Kidney (tissue), 13 donors: ENCODE measurements at regions not wholly inside any gene's neighbourhood (a gene's known extent, or its start where the extent isn't known, plus 50 kb on each side); places are given as distances from the start of the nearest gene placed in this dataset.

ENCODE experiments used
- DNase-seq, 5 donors: peaks; one replicate each; pipeline ENCODE4 v3.0.0-alpha.2; 2013 to 2020
- FAIRE-seq: peaks from 2 replicates; lab custom pipeline; 2012; peaks lifted over from hg19 to GRCh38; lab: Jason Lieb, UNC
- H3K27ac ChIP-seq, 2 donors: one replicate each; pipeline ENCODE4 v1.7.0; 2013; ENCODE audit warnings: low read depth in 2 of 2, low read length in 2 of 2, inconsistent platforms in 1 of 2
- H3K27me3 ChIP-seq: one replicate; pipeline ENCODE4 v1.7.1; 2013; ENCODE audit warnings: low read length, inconsistent platforms; ENCODE audit not compliant: control insufficient read depth, insufficient read depth
- H3K36me3 ChIP-seq, 3 donors: one replicate each; pipeline versions ENCODE4 v1.7.0 to v1.7.1; 2013; ENCODE audit warnings: low read length in 3 of 3, control low read depth in 1 of 3, inconsistent platforms in 1 of 3; ENCODE audit not compliant: insufficient read depth in 3 of 3, control insufficient read depth in 2 of 3
- H3K4me1 ChIP-seq, 3 donors: one replicate each; pipeline versions ENCODE4 v1.7.0 to v1.7.1; 2013; ENCODE audit warnings: low read length in 3 of 3, inconsistent platforms in 1 of 3, low read depth in 1 of 3; ENCODE audit not compliant: control insufficient read depth in 2 of 3, insufficient read depth in 2 of 3
- H3K4me3 ChIP-seq, 3 donors: one replicate each; pipeline versions ENCODE4 v1.7.0 to v1.8.1; 2013; ENCODE audit warnings: low read length in 3 of 3, control low read depth in 1 of 3, inconsistent platforms in 1 of 3
- H3K9ac ChIP-seq, 3 donors: one replicate each; pipeline versions ENCODE4 v1.7.0 to v1.7.1; 2013; ENCODE audit warnings: low read length in 3 of 3, control low read depth in 1 of 3, inconsistent platforms in 1 of 3
- H3K9me3 ChIP-seq, 3 donors: one replicate each; pipeline versions ENCODE4 v1.7.0 to v1.7.1; 2013; ENCODE audit warnings: low read length in 3 of 3, control low read depth in 1 of 3, inconsistent platforms in 1 of 3; ENCODE audit not compliant: control insufficient read depth in 2 of 3, insufficient read depth in 1 of 3
- intact Hi-C: fragments of 100-400 bp; cut with DNase I; formaldehyde crosslinking; loops from one replicate; pipeline ENCODE4 v1.11.1; 2022
- TF ChIP-seq, protein P1 (sequence below): IDR thresholded peaks from 3 replicates; pipeline ENCODE4 v1.5.1; 2012; ENCODE audit warnings: mild to moderate bottlenecking, moderate library complexity, borderline replicate concordance; ENCODE audit not compliant: insufficient read depth; ENCODE audit errors: extremely low read depth
- donor health status: control.
- donor health status: control.
- donor health status: control.
- donor health status: control.
- donor health status: control.
- donor health status: DM: yes; HTN: yes; CAD: no.
- donor health status: Normal renal cell carcinoma (clear cell type).

DNA sequence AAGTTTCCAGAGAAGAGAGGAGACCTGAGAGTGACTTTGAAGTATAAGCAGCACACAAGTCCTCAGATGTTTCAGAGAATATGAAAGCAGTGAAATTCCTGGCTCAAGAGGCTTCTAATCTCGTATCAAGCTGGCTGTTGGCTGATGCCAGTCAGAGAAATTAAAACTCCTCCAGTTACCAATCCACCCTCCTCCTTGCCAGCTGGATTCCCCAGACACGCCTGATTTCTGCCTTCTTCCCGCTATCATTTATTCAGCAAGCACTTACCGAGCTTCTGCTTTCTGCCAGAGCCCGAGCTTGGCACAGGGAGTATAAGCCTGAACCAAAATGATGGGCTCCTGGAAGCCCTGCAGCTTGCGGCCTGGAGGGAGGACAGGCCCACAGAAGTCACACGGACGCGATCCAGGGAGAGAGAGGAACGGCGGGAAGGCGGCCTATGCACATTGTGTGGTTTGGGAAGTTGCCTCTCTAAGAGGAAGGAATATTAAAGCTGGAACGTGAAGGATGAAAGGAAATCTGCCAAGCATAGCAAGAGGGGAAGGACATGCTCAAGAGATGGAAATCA lies 102.4 kb upstream of the TBL1X start:
- no peak for FAIRE-seq

DNA sequence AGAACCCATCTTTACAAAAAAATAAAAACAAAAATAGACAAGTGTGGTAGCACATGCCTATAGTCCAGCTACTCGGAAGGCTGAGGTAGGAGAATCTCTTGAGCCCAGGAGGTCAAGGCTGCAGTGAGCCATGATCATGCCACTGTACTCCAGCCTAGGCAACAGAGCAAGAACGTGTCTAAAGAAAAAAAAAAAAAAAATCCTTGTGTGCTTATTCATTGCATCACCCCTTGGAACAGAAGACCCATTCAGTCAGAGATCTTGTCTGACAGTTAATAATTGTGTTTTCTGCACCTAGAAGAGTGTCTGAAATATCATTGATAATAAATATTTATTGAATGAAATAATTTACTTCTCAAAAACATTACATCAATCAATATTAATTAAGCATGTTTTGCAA lies 97.4 kb upstream of the TBL1X start:
- Histone ChIP-seq H3K4me3 (no peak overlapping the region), H3K27me3 (no peaks in the 10 kb centered on the region), H3K36me3 (no peaks in the 10 kb centered on the region), H3K9me3 (no peaks in the 10 kb centered on the region), H3K4me1 (no peaks in the 10 kb centered on the region), H3K9ac (no peak overlapping the region), H3K27ac (no peak overlapping the region)
- DNase-seq, result no peak
- TF ChIP-seq, protein P1, sequence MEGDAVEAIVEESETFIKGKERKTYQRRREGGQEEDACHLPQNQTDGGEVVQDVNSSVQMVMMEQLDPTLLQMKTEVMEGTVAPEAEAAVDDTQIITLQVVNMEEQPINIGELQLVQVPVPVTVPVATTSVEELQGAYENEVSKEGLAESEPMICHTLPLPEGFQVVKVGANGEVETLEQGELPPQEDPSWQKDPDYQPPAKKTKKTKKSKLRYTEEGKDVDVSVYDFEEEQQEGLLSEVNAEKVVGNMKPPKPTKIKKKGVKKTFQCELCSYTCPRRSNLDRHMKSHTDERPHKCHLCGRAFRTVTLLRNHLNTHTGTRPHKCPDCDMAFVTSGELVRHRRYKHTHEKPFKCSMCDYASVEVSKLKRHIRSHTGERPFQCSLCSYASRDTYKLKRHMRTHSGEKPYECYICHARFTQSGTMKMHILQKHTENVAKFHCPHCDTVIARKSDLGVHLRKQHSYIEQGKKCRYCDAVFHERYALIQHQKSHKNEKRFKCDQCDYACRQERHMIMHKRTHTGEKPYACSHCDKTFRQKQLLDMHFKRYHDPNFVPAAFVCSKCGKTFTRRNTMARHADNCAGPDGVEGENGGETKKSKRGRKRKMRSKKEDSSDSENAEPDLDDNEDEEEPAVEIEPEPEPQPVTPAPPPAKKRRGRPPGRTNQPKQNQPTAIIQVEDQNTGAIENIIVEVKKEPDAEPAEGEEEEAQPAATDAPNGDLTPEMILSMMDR, result no peak
- intact Hi-C loops, result no loop called here
- no peak for FAIRE-seq

More for the DNA sequence above, 102.4 kb upstream of the TBL1X start:
- Histone ChIP-seq H3K4me3 (no peak overlapping the region), H3K27ac (no peak overlapping the region), H3K4me1 (no peaks in the 10 kb centered on the region), H3K27me3 (no peaks in the 10 kb centered on the region), H3K9me3 (no peaks in the 10 kb centered on the region), H3K9ac (no peak overlapping the region), H3K36me3 (no peaks in the 10 kb centered on the region)
- intact Hi-C loops, result no loop called here
- DNase-seq, result no peak
- TF ChIP-seq, protein P1, result no peak

- Histone ChIP-seq H3K4me3 (no peak overlapping the region), H3K36me3 (no peaks in the 10 kb centered on the region), H3K9me3 (no peaks in the 10 kb centered on the region), H3K9ac (no peak overlapping the region), H3K27me3 (no peaks in the 10 kb centered on the region), H3K4me1 (no peaks in the 10 kb centered on the region), H3K27ac (no peak overlapping the region)
- intact Hi-C loops, result no loop called here
- TF ChIP-seq, protein P1, result no peak
- no peak for FAIRE-seq
- no peak for DNase-seq
These were observed 96.6 kb upstream of the TBL1X start for GRCh38 chrX:9368262-9368661.

GRCh38 chrX:9369802-9370291 lies 95.0 kb upstream of the TBL1X start:
- no peak for DNase-seq
- no peaks in the 10 kb centered on the region for H3K4me1 ChIP-seq
- intact Hi-C loops, result no loop called here
- H3K36me3 ChIP-seq, result no peaks in the 10 kb centered on the region
- H3K4me3 ChIP-seq, result no peak overlapping the region
- TF ChIP-seq, protein P1, result no peak
- no peaks in the 10 kb centered on the region for H3K9me3 ChIP-seq
- no peak overlapping the region for H3K27ac ChIP-seq
- FAIRE-seq, result no peak
- H3K27me3 ChIP-seq, result no peaks in the 10 kb centered on the region
- H3K9ac ChIP-seq, result no peak overlapping the region
